Stromal cell of bone marrow (primary cell): ENCODE measurements at regions not wholly inside any gene's neighbourhood (a gene's known extent, or its start where the extent isn't known, plus 50 kb on each side); places are given as distances from the start of the nearest gene placed in this dataset.
A peak's percentile ranks its signal among the peaks of the same experiment; 100 is the strongest.
"Not testable (repeated sequence)": the region's sequence is repeated elsewhere in the genome, so short reads cannot be mapped to it uniquely, and the experiment has no call there.

ENCODE experiments used
- DNase-seq: peaks from one replicate; pipeline ENCODE4 v3.0.0-alpha.2; 2012; ENCODE audit warnings: low read depth

DNA sequence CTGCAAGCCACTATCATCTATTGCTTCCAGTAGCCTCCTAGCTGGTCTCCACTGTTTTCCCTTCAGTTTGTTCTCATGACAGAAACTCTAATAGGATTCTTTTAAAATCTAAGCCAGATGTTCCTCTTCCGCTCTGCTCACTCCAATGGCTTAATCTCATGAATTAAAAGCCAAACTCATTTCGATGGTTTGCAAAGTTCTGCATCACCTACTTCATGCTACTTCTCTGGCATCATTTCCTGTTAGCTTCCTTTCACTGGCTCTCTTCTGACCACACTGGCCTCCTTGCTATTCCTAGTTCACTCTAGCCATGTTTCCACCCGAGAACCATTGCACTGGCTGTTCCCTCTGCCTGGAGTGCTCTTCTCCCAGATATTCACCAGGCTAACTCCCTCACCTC lies 102.0 kb upstream of the LSM6 start:
- DNase-seq = no peak

DNA sequence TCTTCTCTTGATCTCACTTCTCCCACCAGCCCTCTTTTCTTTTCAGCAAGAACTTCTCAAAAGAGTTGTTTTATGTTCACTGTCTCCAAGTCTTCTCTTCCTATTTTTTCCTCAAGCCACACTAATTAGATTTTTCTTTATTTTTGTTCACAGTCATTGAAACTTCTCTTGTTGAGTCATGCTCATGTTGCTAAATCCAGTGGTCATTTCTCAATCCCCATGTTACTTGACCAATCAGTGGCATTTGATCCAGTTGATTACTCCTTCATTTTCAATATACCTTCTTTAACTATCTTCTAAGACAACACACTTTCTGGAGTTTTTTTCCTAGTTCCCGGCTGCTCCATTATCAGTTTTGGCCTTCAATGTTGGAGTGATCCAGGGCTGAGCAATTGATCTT lies 103.1 kb upstream of the LSM6 start:
- peak; percentile 51 for DNase-seq

DNA sequence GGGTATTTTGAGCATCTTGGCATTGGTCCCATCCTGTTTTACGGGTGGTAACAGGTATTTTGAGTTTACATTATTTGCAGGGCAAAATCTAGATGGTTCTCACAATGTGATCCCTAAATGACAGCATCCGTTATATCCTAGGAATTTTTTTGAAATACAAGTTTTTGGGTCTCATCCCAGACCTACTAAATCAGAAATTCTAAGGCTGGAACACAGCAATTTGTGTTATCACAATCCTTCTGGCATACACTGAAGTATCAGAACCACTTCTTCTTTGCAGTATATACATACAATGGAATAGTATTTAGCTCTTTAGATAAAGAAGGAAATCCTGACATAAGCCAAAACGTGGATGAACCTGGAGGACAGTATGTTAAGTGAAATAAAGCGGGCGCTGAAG lies 104.1 kb upstream of the LSM6 start:
- DNase-seq = no peak

DNA sequence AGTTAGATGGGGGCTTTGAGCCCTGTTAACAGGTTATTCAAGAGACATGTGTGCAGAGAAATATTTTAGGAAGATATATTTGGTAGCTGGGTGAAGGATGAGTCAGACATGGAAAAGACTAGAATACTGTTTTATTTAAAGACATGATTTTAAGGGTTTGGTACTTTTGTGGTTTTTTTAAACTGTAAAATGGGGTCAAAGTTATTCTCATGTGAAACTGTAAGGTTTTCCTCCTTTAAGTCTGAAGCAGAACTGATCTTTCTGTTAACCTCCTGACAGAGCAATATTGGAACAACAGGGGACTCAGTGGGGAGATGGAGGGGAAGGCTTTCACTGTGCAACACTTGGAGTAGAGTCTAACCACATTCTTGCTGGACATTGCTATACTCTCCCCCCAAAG lies 112.4 kb upstream of the LSM6 start:
- DNase-seq = no peak

DNA sequence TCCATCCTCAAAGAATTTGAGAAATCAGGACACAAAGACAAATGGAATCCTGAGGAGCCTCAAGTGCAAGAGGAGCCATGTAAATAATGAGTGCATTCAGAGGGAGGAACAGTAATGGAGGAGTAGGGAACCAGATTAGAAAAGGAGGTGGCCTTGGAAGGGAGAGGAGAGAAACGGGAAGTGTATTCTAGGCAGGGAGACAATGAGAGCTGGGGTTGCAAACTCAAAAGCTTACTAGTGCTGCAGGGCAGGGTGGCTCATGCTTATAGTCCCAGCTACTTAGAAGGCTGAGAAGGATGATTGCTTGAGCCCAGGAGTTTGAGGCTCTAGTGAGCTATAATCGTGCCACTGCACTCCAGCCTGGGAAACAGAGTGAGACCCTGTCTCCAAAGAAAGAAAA lies 113.2 kb upstream of the LSM6 start:
- DNase-seq = no peak

DNA sequence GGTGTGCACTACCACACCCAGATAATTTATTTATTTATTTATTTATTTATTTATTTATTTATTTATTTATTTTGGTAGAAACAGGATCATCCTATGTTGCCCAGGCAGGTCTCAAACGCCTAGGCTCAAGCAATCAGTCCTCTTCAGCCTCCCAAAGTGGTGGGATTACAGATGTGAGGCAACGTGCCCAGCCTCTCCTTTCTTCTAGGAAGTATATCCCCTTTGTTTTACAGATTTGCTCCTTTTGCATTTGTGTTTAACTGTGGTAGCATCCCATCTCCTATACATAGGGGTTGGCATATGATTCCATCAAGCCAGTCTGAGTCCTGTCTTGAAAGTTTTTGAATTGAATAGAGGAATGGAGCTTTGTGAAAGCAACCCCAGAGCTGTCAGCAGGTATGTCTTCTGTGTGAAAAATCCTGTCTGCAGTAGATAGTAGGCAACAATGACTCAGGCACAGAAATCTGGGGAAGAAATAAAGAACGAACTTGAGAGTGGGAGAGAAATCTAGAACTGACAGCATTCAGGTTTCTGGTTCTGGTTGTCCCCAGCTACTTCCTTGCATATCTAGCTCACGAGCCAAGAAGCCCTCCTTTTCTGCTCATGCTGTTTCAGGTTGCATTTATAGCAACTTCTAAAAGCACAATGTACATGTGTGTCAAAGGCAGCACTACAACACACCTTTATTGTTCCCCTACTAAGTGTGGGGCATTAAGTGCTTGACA lies 113.7 kb upstream of the LSM6 start:
- DNase-seq = no peak

DNA sequence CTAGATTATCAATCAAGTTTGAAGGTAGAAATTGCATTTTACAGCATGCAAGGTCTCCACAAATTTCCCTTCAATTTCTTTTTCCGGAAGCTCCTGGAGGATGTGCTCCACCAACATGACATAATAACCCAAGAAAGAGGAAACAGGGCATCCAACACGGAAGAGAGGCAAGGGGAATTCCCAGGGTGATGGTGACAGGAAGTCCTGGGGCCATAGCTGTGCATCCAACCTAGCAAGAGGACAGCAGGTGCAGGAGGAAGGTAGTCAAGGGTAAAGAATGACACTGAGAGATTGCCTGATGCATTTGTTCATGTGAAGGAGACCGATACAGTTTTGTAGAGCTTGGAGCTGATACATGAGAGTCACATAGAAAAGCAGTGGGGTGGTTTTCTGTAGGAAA lies 115.7 kb upstream of the LSM6 start:
- DNase-seq = no peak

DNA sequence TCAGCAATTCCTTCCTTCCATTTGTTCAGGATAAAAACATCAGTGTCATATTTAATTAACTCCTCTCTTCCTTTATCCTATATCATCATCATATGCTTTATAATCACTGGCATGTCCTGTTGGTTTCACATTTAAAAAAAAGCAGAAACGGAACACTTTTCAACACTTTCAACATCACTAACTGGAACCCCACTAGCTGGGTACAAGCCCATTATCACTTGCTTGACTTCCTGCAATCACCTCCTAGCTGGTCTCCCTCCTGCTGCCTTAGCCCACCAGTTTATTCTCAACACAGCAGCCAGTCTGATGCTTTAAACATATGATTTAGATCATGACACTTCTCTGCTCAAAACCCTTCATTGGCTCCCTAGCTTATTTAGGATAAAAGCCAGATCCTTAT lies 116.4 kb upstream of the LSM6 start:
- no peak for DNase-seq

DNA sequence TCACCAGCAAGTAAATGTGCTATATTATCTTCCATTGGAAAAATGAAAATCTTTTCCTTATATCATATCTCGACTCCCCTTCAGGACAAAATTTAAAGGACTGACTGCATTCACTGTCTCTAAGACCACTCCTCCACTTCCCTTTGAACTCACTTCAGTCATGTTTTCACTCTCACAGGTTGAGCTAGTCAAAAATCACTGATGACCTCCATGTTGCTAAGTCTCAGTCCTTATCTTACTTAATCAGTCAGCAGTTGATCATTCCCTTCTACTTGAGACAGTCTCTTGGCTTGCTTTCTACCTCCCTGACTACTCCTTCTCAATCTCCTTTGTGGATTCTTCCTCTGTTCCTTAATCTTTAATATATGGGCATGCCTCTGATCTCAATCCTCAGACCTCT lies 117.0 kb upstream of the LSM6 start:
- no peak for DNase-seq

DNA sequence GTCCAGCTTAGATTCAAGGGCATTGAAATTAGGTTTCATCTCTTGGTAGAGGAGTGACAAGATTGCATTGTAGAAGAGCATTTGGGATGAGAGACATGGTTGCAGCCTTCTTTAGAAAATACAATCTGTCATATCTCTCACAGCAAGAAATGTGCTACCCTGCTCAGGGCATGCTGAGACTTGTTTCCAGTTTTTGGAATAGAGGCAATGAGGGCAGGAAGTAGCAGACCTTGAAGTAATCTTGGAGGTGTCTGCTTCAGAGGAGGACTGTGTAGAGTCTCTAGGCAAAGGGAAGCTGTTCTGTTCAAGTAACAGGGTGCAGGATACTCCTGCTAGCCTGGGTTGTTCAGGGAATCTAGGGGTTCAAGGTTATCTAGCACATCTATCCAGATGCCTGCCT lies 116.1 kb upstream of the ZNF827 start:
- DNase-seq = no peak

DNA sequence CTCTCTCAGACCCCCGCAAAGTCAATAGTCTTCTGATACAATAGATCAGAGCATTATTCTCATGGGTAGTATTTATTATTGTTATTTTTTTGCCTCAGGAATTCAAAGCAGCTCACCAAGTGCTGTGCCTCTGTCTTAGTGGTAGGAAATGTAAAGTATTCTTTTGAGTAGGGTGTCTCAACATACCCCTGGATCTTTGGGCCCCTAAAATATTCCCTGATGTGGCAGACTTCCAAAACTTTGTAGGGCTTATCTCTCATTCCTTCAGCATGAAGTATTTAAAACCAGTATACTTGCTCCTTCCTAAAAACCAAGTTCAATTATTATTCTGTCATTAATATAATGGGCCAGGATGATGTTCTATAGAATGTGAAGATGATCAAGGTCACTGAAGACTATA lies 115.3 kb upstream of the ZNF827 start:
- DNase-seq = no peak

DNA sequence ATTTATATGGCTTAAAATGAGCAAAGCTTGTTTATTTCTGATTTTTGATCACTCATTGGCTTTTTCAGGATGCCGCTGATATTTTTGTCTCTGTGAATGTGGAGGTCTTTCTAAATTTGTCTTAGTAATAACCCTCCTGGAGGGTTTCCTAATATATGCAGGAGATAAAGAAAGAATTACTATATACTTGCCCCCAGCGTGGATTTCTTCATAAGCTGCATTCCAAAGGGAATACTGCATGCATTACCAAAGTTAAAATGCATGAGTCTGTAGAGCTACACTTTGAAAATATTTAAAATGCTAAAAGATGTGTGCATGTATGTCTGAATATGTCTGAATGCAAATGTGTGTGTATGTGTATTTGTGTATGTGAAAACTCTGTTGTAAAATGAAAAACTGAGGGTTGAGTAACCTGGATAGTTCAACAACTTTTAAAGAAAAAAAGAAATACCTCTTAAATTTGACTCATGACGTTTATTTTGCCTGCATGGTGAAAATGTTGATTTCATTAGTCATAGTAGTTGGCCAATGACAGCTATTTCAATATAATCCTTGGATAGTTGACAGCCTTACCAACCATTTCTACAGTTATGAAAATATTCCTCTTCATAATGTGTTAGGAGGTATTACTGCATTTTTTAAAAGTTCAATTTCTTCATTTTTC lies 113.2 kb upstream of the ZNF827 start:
- DNase-seq = peak; percentile 60

DNA sequence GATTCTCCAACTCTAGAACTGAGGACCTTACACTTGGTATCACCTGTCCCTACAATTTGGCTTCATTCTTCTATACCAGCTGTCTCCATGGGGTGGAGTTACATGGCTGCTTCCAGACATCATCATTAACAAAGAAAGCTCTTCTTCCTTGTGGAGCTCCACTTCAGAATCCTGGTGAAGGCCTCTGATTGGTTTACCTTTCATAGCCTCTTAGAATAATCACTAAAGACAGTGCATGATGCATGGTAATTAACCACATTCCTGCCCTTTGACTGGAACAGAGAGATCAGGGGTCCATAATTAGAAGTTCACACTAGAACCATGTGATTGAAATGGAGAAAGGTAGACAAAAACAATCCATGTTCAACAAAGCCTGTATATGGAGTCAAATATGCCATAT lies 112.6 kb upstream of the ZNF827 start:
- no peak for DNase-seq

DNA sequence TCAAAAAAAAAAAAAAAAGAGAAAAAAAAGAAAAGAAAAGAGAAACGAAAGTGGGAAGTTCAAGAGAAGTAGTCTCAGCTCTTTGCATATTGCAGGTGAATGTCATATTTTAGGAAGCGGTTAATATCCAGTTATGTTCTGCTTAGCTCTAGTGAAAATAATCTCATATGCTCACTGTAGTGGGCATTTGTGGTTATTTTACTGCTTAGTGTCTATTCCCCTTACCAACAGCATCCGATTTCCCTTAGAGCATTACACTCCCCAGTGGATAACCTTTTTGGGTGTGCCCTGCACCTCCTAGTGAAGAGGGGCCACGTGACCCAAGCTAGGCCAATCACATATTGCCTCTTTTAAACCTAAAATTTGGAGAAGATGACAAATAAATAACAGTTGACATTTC lies 111.2 kb upstream of the ZNF827 start:
- DNase-seq = no peak

DNA sequence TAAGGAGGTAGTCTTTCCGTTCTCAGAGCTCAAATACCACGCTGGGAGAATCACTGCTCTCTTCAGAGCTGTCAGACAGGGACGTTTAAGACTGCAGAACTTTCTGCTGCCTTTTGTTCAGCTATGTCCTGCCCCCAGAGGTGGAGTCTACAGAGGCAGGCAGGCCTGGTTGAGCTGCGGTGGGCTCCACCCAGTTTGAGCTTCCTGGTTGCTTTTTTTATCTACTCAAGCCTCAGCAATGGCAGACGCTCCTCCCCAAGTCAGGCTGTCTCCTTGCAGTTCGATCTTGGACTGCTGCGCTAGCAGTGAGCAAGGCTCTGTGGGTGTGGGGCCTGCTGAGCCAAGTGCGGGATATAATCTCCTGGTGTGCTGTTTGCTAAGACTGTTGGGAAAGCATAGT lies 109.1 kb upstream of the ZNF827 start:
- not testable (repeated sequence) for DNase-seq

DNA sequence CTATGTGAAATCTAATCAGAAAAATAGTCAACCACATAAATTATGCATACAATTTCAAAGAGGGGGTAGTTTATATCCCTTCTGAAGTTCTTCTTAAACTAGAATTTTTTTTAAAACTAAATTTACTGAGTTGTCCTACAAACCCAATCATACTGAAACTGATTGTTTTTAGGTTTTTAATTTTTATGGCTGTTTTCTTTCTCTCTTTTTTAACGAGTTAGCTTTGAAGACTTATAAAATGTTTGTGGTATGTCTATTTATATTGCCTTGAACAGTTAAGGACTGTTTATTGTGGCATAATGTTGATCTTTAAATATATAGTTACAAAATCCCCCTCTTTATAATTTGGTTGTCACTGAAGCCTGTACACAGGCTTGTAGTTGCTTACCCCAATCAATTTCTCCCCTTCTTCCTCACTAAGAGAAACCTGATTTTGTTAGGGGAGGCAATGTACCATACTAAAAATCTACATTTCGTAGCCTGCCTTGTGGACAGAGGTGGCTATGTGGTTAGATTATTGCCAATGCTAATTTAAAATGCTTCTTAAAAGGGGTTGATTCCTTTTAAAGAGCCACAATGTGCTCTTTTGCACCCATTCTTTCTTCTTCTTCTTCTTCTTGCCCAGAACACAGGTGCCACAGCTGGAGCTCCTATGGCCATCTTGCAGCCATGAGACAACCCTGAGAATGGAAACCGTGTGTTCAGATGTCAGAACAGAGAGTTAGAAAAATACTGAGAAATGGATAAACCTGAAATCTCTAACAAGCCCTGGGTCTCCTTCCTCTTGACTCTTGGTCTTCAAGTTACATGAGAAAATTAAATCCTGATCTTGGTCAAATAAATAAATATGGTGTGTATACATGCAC lies 102.7 kb upstream of the ZNF827 start:
- no peak for DNase-seq

DNA sequence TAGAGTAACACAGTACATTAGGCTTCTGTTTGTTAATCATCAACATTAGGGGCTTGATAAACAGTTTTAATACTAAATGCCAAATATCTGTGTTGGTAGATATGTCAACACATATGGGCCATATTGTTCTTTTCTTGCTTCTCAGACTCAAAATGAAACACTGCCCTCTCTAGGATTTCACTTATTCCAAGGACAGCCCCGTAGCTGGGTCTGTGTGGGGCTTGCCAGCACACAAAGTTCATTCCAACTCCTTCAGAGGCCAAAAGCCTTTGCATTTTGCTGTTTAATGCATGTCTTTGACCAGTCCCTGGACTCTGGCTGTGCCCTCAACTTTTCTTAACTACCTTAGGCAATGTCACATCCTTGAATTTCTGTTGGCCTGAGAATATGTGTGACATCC lies 102.0 kb upstream of the ZNF827 start:
- DNase-seq = no peak

DNA sequence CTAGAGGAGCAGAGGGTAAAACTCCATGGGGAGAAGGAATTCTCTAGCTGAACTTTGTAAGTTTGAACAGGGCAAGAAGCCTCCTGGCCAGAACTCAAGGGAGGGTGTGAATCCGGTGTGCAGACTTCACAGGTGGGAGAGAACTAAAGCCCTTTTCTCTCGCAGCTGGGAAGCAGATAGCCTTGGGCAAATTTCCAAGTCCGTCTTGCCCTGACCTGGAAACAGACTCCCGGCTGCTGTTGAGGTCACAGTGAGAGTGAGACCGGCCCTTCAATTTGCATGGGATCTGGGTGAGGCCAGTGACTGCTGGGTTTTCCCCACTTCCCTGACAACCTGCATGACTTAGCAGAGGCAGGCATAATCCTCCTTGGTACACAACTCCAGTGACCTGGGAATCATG lies 94.5 kb upstream of the ZNF827 start:
- DNase-seq = no peak

DNA sequence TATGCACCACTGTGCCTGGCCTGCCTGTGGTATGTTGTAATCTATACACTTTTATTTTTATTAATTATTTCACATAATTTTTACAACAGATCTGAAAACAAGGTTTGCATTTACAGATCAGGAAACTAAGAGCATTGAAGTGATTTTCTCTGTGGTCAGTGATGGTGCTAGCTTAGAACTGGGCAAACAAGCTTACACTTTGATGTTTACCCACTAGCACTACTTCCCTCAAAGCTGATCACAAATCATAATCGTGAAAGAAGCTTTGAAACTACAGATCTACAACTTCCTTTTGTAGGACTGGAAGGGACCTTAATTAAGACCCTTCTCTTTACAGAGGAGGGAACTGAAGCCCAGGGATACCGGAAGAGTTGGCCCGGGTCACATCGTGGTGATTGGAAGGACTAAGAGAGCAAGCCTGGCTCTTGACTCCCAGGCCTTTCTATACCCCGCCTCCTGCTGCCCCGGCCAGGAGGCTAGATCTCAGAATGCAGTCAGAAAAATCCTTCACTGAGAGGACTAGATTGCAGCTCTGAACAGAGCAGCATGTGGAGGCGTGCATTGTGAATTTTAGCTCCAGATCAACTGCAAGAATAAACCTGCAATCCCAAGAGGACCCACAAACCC lies 93.7 kb upstream of the ZNF827 start:
- no peak for DNase-seq

DNA sequence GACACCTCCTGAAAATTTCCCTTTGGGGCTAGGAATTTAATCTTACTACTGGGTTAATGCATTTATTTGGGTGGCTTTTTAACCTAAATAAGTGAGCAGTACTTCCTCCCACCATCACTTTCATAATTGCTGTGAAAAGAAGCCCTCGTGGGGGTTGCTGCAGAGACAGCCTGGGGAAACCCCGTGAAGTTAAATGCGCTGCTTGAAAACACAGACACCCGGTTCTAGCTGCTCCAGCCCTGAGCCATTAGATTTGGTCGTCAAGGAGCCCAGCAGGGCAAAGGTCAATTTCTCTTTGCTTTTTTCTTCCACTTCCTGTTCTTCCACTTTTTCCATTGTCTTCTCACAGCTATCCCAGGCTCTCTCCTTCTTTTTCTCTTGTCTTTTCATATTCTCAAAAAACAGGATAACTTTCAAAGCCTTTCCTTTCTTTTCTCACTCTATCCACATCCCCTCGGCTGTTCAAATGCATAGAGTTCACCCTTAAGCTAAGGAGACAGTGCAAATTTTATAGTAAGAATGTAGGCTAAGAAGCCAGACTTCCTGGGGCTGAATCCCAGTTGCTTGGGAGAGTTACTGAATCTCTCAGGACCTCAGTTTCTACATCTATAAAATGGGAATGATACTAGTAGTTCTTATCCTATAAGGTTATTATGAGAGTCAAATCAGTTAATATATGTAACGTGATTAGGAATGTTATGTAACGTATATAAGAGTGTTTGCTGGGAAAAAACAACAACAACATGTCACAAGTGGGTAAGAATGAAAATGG lies 91.5 kb upstream of the ZNF827 start:
- no peak for DNase-seq

DNA sequence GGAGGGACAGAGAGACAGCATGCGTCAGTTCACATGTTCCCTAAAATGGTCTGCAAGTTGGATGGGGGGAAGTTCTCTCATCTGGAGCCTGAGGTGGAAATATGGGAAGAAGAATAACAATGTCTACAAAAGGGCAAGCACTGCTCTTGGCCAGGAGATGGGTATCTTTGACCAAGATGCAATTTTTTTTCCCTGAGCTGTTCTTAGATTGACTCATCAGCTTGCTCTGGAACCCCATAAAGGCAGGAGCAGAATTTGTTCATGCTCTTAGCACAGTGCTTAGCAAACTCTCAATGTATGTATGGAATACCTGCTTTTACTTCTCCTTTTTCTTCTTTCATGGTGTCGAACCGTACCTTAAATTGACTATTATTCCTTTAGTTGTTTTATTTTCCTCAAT lies 90.5 kb upstream of the ZNF827 start:
- DNase-seq = peak; percentile 31

DNA sequence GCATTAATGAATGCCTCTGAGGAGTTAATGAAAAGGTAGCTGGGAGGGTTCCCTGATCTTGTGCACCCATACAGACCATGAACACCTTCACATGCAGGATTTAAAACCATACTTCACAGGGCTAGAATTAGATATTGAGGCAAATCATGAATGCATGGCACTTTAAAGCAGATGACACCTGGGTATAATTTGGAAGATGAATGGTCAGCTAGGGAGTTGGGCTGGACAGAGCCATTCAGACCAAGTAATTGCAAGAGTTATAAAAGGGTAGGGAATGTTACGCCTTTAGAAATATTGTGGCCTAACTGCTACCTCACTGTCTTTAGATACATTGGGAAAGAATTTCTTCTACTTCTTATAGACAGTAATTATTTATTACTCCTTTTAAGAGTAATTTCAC lies 89.1 kb upstream of the ZNF827 start:
- DNase-seq = no peak
